HepG2 (cell line): ENCODE measurements at regions not wholly inside any gene's neighbourhood (a gene's known extent, or its start where the extent isn't known, plus 50 kb on each side); places are given as distances from the start of the nearest gene placed in this dataset.

Source experiments
- ATAC-seq: fragments of 200-7000 bp; cut with Tn5 transposase; 3 replicates; pipeline ENCODE4 v1.9.1; 2020; ENCODE audit warnings: mild to moderate bottlenecking, moderate library complexity
- BruUV-seq: library from RNA; stranded (reverse); fragments of 400-500 nt; replicated peaks from 2 replicates; lab custom pipeline; 2021; lab: Mats Ljungman, UMichigan
- CTCF ChIA-PET: fragments of 300-600 bp; formaldehyde crosslinking; extraction: SDS; loops from one replicate; lab custom pipeline; 2021; ENCODE audit warnings: low total read pairs, inconsistent platforms, low intra/inter-chr PET ratio; lab: Yijun Ruan, JAX
- POLR2A ChIA-PET: fragments of 350-600 bp; sonication (Branson Sonifier 250); formaldehyde crosslinking; loops from one replicate; lab custom pipeline; 2020; ENCODE audit warnings: antibody characterized with exemption, inconsistent platforms; lab: Yijun Ruan, JAX
- DNase-seq: peaks from one replicate; pipeline ENCODE4 v3.0.0-alpha.2; 2015; ENCODE audit warnings: low spot score
- FAIRE-seq: peaks from 3 replicates; lab custom pipeline; 2011; peaks lifted over from hg19 to GRCh38; lab: Jason Lieb, UNC
- H2AFZ ChIP-seq: one replicate; pipeline ENCODE4 v1.6.1; 2011; ENCODE audit warnings: low read length, inconsistent platforms
- H3K27ac ChIP-seq: fragments of 300-600 bp; 3 replicates; pipeline ENCODE4 v1.8.0; 2011; ENCODE audit warnings: mixed run types, mild to moderate bottlenecking, mixed read lengths, low read length, inconsistent platforms; ENCODE audit not compliant: insufficient read depth; ENCODE audit errors: extremely low read length
- H3K27me3 ChIP-seq, 2 experiments: fragments of 200-600 bp in 1 of 2; 2 replicates in 1 of 2; 3 replicates in 1 of 2; pipeline versions ENCODE4 v1.6.0 to v1.8.0; 2011; ENCODE audit warnings: low read length in 2 of 2, mild to moderate bottlenecking in 2 of 2, moderate library complexity in 2 of 2, inconsistent platforms in 1 of 2; ENCODE audit not compliant: insufficient read depth in 2 of 2, control insufficient read depth in 1 of 2
- H3K36me3 ChIP-seq, 2 experiments: fragments of 200-600 bp in 1 of 2; replicated peaks in 1 of 2; 2 replicates in 1 of 2; 3 replicates in 1 of 2; pipeline versions ENCODE4 v1.5.1 to v1.8.0; 2011; ENCODE audit warnings: low read length in 2 of 2, inconsistent platforms in 1 of 2; ENCODE audit not compliant: insufficient read depth in 2 of 2, control insufficient read depth in 1 of 2
- H3K4me1 ChIP-seq: 2 replicates; pipeline ENCODE4 v1.5.1; 2012; ENCODE audit warnings: low read length, inconsistent platforms; ENCODE audit not compliant: insufficient read depth
- H3K4me2 ChIP-seq: 2 replicates; pipeline ENCODE4 v1.6.0; 2011; ENCODE audit warnings: low read depth, low read length, inconsistent platforms
- H3K4me3 ChIP-seq, 3 experiments: fragments of 200-600 bp in 1 of 3; sonication (generic), shearing (Covaris generic) in 1 of 3; replicated peaks in 1 of 3; 2 replicates each; pipeline ENCODE4 v1.5.1; 2011 to 2016; ENCODE audit warnings: low read length in 3 of 3, inconsistent platforms in 2 of 3, low read depth in 2 of 3, mild to moderate bottlenecking in 2 of 3, control low read depth in 1 of 3, mixed read lengths in 1 of 3; ENCODE audit not compliant: insufficient read depth in 1 of 3
- H3K79me2 ChIP-seq: one replicate; pipeline ENCODE4 v1.6.1; 2011; ENCODE audit warnings: low read length, inconsistent platforms; ENCODE audit not compliant: insufficient read depth
- H3K9ac ChIP-seq: 2 replicates; pipeline ENCODE4 v1.6.0; 2011; ENCODE audit warnings: mild to moderate bottlenecking, low read depth, low read length, inconsistent platforms; ENCODE audit not compliant: insufficient read depth
- H3K9me3 ChIP-seq: 2 replicates; pipeline ENCODE4 v1.5.1; 2012; ENCODE audit warnings: mild to moderate bottlenecking, low read length
- H4K20me1 ChIP-seq: 2 replicates; pipeline ENCODE4 v1.6.0; 2011; ENCODE audit warnings: inconsistent platforms, mild to moderate bottlenecking, low read length, moderate library complexity; ENCODE audit not compliant: insufficient read depth
- CCDC6 ChIP-seq: sonication (generic); formaldehyde crosslinking; IDR thresholded peaks from 2 replicates; pipeline ENCODE4 v1.8.1; 2022; ENCODE audit warnings: mild to moderate bottlenecking, missing genetic modification reagents, moderate library complexity
- FOXK1 ChIP-seq: sonication (generic); formaldehyde crosslinking; IDR thresholded peaks from 2 replicates; pipeline ENCODE4 v1.4.0; 2020; ENCODE audit warnings: low read depth, missing genetic modification reagents, borderline replicate concordance
- FOXM1 ChIP-seq: sonication (generic); formaldehyde crosslinking; IDR thresholded peaks from 2 replicates; pipeline ENCODE4 v1.5.0; 2020; ENCODE audit warnings: missing genetic modification reagents
- HMGXB3 ChIP-seq: sonication (generic); formaldehyde crosslinking; IDR thresholded peaks from 2 replicates; pipeline ENCODE4 v1.4.0; 2020; ENCODE audit warnings: missing genetic modification reagents, borderline replicate concordance
- KLF12 ChIP-seq: sonication (generic); formaldehyde crosslinking; IDR thresholded peaks from 2 replicates; pipeline ENCODE4 v1.4.0; 2020; ENCODE audit warnings: missing genetic modification reagents, borderline replicate concordance
- MED8 ChIP-seq: sonication (generic); formaldehyde crosslinking; IDR thresholded peaks from 2 replicates; pipeline ENCODE4 v1.8.1; 2023; ENCODE audit warnings: mild to moderate bottlenecking, missing genetic modification reagents; ENCODE audit not compliant: insufficient replicate concordance
- MLX ChIP-seq: IDR thresholded peaks from 2 replicates; pipeline ENCODE4 v1.6.1; 2016
- NFKBIZ ChIP-seq: IDR thresholded peaks from 2 replicates; pipeline ENCODE4 v1.6.1; 2018; ENCODE audit warnings: missing genetic modification reagents, missing compliant biosample characterization
- TFDP1 ChIP-seq: IDR thresholded peaks from 2 replicates; pipeline ENCODE4 v1.6.1; 2016; ENCODE audit warnings: missing compliant biosample characterization, missing genetic modification reagents, borderline replicate concordance
- TOPORS ChIP-seq: sonication (generic); formaldehyde crosslinking; IDR thresholded peaks from 2 replicates; pipeline ENCODE4 v1.8.0; 2023; ENCODE audit warnings: mild to moderate bottlenecking, missing genetic modification reagents
- ZNF317 ChIP-seq: sonication (generic); formaldehyde crosslinking; IDR thresholded peaks from 2 replicates; pipeline ENCODE4 v1.5.0; 2020; ENCODE audit warnings: mild to moderate bottlenecking, missing genetic modification reagents
- ZNF589 ChIP-seq: sonication (generic); formaldehyde crosslinking; conservative IDR thresholded peaks from 2 replicates; pipeline ENCODE4 v1.8.0; 2022; ENCODE audit warnings: mild to moderate bottlenecking, moderate library complexity, missing genetic modification reagents
- ZNF816 ChIP-seq: sonication (generic); formaldehyde crosslinking; IDR thresholded peaks from 2 replicates; pipeline ENCODE4 v1.8.0; 2022; ENCODE audit warnings: missing genetic modification reagents, mild to moderate bottlenecking, borderline replicate concordance
- WGBS: methylation state at CpG from one replicate; pipeline ENCODE4 v1.1.6; 2017; ENCODE audit warnings: low lambda C conversion rate; 5-methylcytosine and 5-hydroxymethylcytosine counted together
- in situ Hi-C: cut with HindIII; loops from 2 replicates; pipeline ENCODE4 v1.10.0; 2017; ENCODE audit warnings: low pct_unique_long_range_greater_than_20kb; ENCODE audit not compliant: extremely low pct_ligation_motif_present
- intact Hi-C: fragments of 100-400 bp; cut with micrococcal nuclease; formaldehyde crosslinking; loops from one replicate; pipeline ENCODE4 v1.10.0; 2022; ENCODE audit not compliant: unreplicated experiment

- H3K4me1 ChIP-seq: no peaks in the 10 kb centered on the region
- no TSS peak for BruUV-seq
- FAIRE-seq: no peak
- H3K27ac ChIP-seq: no peak overlapping the region
- intact Hi-C loops: no loop called here
- no peak overlapping the region for H2AFZ ChIP-seq
- CTCF ChIA-PET: no interaction called here
- no peak for ATAC-seq
- H4K20me1 ChIP-seq: no peaks in the 10 kb centered on the region
- H3K9me3 ChIP-seq: no peaks in the 10 kb centered on the region
- H3K4me2 ChIP-seq: no peak overlapping the region
- no peak overlapping the region for H3K4me3 ChIP-seq
- H3K9ac ChIP-seq: no peak overlapping the region
- H3K79me2 ChIP-seq: no peaks in the 10 kb centered on the region
- POLR2A ChIA-PET: no interaction called here
- H3K27me3 ChIP-seq: no peaks in the 10 kb centered on the region
- no peak for DNase-seq
- 0% methylated on average over 2 of the region's 2 CpGs for WGBS
- TF ChIP-seq FOXM1 (CRISPR knock-in tag) (no peak), CCDC6 (CRISPR knock-in tag) (no peak), TFDP1 (CRISPR knock-in tag) (no peak), NFKBIZ (CRISPR knock-in tag) (no peak), FOXK1 (no peak), MED8 (CRISPR knock-in tag) (no peak), HMGXB3 (no peak), ZNF816 (CRISPR knock-in tag) (no peak), KLF12 (CRISPR knock-in tag) (no peak), ZNF317 (no peak), TOPORS (CRISPR knock-in tag) (no peak), MLX (CRISPR knock-in tag) (no peak), ZNF589 (CRISPR knock-in tag) (no peak)
- in situ Hi-C loops: no loop called here
- H3K36me3 ChIP-seq: no peaks in the 10 kb centered on the region
These were observed 359.5 kb upstream of the SPTLC3 start for GRCh38 chr20:12649234-12649633.
